HEK293T (cell line): ENCODE measurements at regions not wholly inside any gene's neighbourhood (a gene's known extent, or its start where the extent isn't known, plus 50 kb on each side); places are given as distances from the start of the nearest gene placed in this dataset.

ENCODE experiments used
- ARNT ChIP-seq: fragments of 450-650 bp; IDR thresholded peaks from 2 replicates; pipeline ENCODE4 v1.6.1; 2017; ENCODE audit warnings: mild to moderate bottlenecking
- BHLHE40 ChIP-seq: fragments of 450-650 bp; IDR thresholded peaks from 2 replicates; pipeline ENCODE4 v1.6.1; 2016; ENCODE audit warnings: mild to moderate bottlenecking, moderate library complexity, borderline replicate concordance
- ELF4 ChIP-seq: fragments of 450-650 bp; IDR thresholded peaks from 2 replicates; pipeline ENCODE4 v1.6.1; 2017; ENCODE audit warnings: antibody characterized with exemption
- FOXA1 ChIP-seq: fragments of 450-650 bp; IDR thresholded peaks from 2 replicates; pipeline ENCODE4 v1.6.1; 2016; ENCODE audit warnings: mild to moderate bottlenecking
- FOXK2 ChIP-seq: fragments of 450-650 bp; IDR thresholded peaks from 2 replicates; pipeline ENCODE4 v1.6.1; 2016; ENCODE audit warnings: mild to moderate bottlenecking
- FOXM1 ChIP-seq: fragments of 450-650 bp; IDR thresholded peaks from 2 replicates; pipeline ENCODE4 v1.6.1; 2017; ENCODE audit warnings: mild to moderate bottlenecking, borderline replicate concordance
- HDGF ChIP-seq: fragments of 450-650 bp; IDR thresholded peaks from 2 replicates; pipeline ENCODE4 v1.6.1; 2017; ENCODE audit warnings: antibody characterized with exemption, borderline replicate concordance
- NFRKB ChIP-seq: fragments of 450-650 bp; IDR thresholded peaks from 2 replicates; pipeline ENCODE4 v1.6.1; 2016; ENCODE audit warnings: mild to moderate bottlenecking, moderate library complexity
- PKNOX1 ChIP-seq: fragments of 450-650 bp; IDR thresholded peaks from 2 replicates; pipeline ENCODE4 v1.6.1; 2016
- SP1 ChIP-seq: fragments of 450-650 bp; IDR thresholded peaks from 2 replicates; pipeline ENCODE4 v1.6.1; 2017
- SUZ12 ChIP-seq: fragments of 450-650 bp; IDR thresholded peaks from 2 replicates; pipeline ENCODE4 v1.6.1; 2016; ENCODE audit warnings: mild to moderate bottlenecking
- TARDBP ChIP-seq: fragments of 450-650 bp; IDR thresholded peaks from 2 replicates; pipeline ENCODE4 v1.6.1; 2016
- ZNF384 ChIP-seq: fragments of 450-650 bp; IDR thresholded peaks from 2 replicates; pipeline ENCODE4 v1.6.1; 2016

GRCh38 chr12:42976620-42977019 is 387.1 kb upstream of the PRICKLE1 start:
- TF ChIP-seq NFRKB (no peak), HDGF (no peak), SUZ12 (no peak), BHLHE40 (no peak), ZNF384 (no peak), FOXM1 (no peak), ELF4 (no peak), FOXK2 (no peak), FOXA1 (no peak), SP1 (no peak), ARNT (no peak), TARDBP (no peak), PKNOX1 (no peak)
